Fibroblast of lung (primary cell): ENCODE measurements at regions not wholly inside any gene's neighbourhood (a gene's known extent, or its start where the extent isn't known, plus 50 kb on each side); places are given as distances from the start of the nearest gene placed in this dataset.

Source experiments
- DNase-seq, 2 donors: peaks; one replicate each; pipeline versions ENCODE4 v3.0.0 to v3.0.0-alpha.2; 2010; ENCODE audit warnings: low read depth in 2 of 2
- H2AFZ ChIP-seq: 2 replicates; pipeline ENCODE4 v1.5.1; 2012; ENCODE audit warnings: low read length, control low read depth, inconsistent platforms
- H3K27ac ChIP-seq: 2 replicates; pipeline ENCODE4 v1.5.1; 2011; ENCODE audit warnings: low read length, control low read depth; ENCODE audit not compliant: insufficient read depth
- H3K27me3 ChIP-seq: 2 replicates; pipeline ENCODE4 v1.5.1; 2011; ENCODE audit warnings: mild to moderate bottlenecking, low read length; ENCODE audit not compliant: control insufficient read depth, insufficient read depth
- H3K36me3 ChIP-seq: 2 replicates; pipeline ENCODE4 v1.5.1; 2011; ENCODE audit warnings: low read length; ENCODE audit not compliant: control insufficient read depth, insufficient read depth
- H3K4me1 ChIP-seq: 2 replicates; pipeline ENCODE4 v1.5.1; 2011; ENCODE audit warnings: low read length; ENCODE audit not compliant: control insufficient read depth, insufficient read depth; ENCODE audit errors: extremely low read depth
- H3K4me2 ChIP-seq: 2 replicates; pipeline ENCODE4 v1.5.1; 2011; ENCODE audit warnings: low read length, control low read depth; ENCODE audit not compliant: insufficient read depth; ENCODE audit errors: extremely low read depth
- H3K4me3 ChIP-seq, 4 experiments: fragments of 200-600 bp in 1 of 4; sonication (generic) in 1 of 4; replicated peaks in 1 of 4; 2 replicates each; pipeline ENCODE4 v1.5.1; 2011 to 2016; ENCODE audit warnings: low read length in 4 of 4, low read depth in 3 of 4, mild to moderate bottlenecking in 3 of 4, control low read depth in 2 of 4, inconsistent platforms in 1 of 4, mixed read lengths in 1 of 4; ENCODE audit not compliant: insufficient read depth in 1 of 4; ENCODE audit errors: control extremely low read depth in 1 of 4
- H3K79me2 ChIP-seq: 2 replicates; pipeline ENCODE4 v1.5.1; 2012; ENCODE audit warnings: mild to moderate bottlenecking, low read length, inconsistent platforms; ENCODE audit not compliant: control insufficient read depth, insufficient read depth
- H3K9ac ChIP-seq: 2 replicates; pipeline ENCODE4 v1.5.1; 2011; ENCODE audit warnings: mild to moderate bottlenecking, low read length, control low read depth; ENCODE audit not compliant: insufficient read depth
- H3K9me3 ChIP-seq: 2 replicates; pipeline ENCODE4 v1.5.1; 2012; ENCODE audit warnings: low read depth, low read length; ENCODE audit not compliant: control insufficient read depth, insufficient read depth
- H4K20me1 ChIP-seq: 2 replicates; pipeline ENCODE4 v1.5.1; 2011; ENCODE audit warnings: low read length; ENCODE audit not compliant: control insufficient read depth, insufficient read depth; ENCODE audit errors: extremely low read depth
- EZH2 ChIP-seq: IDR thresholded peaks from 2 replicates; pipeline ENCODE4 v1.5.1; 2012; ENCODE audit warnings: low read length, control low read depth, mild to moderate bottlenecking; ENCODE audit errors: missing control alignments
- TF ChIP-seq, protein P1 (sequence below), 2 donors: IDR thresholded peaks in 1 of 2; conservative IDR thresholded peaks in 1 of 2; 1 replicate in 1 of 2; 2 replicates in 1 of 2; pipeline ENCODE4 v1.5.1; 2011 to 2012; ENCODE audit warnings: low read length in 2 of 2, control low read depth in 1 of 2, inconsistent platforms in 1 of 2, low read depth in 1 of 2, mild to moderate bottlenecking in 1 of 2

DNA sequence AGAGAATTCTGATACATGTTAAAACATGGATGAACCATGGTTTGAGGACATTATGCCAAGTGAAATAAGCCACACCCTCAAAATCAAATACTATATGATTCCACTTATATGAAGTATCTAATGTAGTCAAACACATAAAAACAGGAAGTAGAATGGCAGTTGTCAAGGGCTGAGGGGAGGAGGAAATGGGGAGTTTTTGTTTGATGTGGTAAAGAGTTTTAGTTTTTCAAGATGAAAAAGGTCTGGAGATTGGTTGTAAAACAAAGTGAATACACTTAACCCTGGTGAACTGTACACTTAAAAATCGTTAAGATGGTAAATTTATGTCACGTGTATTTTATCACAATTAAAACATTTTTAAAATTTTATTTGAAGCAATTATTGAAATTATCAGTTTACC is 127.4 kb upstream of the GRIK2 start:
- Histone ChIP-seq H3K79me2 (no peaks in the 10 kb centered on the region), H3K9ac (no peak overlapping the region), H3K27ac (no peak overlapping the region), H3K36me3 (no peaks in the 10 kb centered on the region), H3K27me3 (no peaks in the 10 kb centered on the region), H4K20me1 (no peaks in the 10 kb centered on the region), H2AFZ (no peak overlapping the region), H3K4me2 (no peak overlapping the region), H3K4me1 (no peaks in the 10 kb centered on the region), H3K4me3 (no peak overlapping the region), H3K9me3 (no peaks in the 10 kb centered on the region)
- DNase-seq: no peak
- TF ChIP-seq, protein P1, sequence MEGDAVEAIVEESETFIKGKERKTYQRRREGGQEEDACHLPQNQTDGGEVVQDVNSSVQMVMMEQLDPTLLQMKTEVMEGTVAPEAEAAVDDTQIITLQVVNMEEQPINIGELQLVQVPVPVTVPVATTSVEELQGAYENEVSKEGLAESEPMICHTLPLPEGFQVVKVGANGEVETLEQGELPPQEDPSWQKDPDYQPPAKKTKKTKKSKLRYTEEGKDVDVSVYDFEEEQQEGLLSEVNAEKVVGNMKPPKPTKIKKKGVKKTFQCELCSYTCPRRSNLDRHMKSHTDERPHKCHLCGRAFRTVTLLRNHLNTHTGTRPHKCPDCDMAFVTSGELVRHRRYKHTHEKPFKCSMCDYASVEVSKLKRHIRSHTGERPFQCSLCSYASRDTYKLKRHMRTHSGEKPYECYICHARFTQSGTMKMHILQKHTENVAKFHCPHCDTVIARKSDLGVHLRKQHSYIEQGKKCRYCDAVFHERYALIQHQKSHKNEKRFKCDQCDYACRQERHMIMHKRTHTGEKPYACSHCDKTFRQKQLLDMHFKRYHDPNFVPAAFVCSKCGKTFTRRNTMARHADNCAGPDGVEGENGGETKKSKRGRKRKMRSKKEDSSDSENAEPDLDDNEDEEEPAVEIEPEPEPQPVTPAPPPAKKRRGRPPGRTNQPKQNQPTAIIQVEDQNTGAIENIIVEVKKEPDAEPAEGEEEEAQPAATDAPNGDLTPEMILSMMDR (conservative IDR thresholded peaks at IDR 0.05 in 1 of 2, IDR thresholded peaks at IDR 0.05 in 1 of 2; ENCODE audit: low read depth in 1 of 2, low read length in 2 of 2): no peak
- no peak for TF ChIP-seq EZH2

DNA sequence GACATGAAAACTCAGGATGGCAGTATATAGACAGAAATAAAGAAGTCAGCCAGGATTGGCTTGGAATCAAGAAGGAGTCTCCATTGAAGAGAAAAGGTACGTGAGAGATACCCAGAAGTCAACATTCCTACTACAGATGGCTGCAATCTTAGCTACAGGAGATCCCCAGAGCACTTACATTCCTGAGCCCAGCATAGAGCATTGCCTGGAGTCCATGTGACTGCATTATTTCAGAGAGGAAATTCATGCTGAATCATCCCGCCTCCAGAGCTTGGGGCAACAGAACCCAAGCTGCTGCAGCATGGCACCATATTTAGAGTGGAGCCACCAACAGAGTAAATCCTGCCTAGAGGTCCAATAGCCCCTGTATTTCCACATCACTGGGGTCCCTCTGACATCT is 125.0 kb upstream of the GRIK2 start:
- Histone ChIP-seq H3K4me3 (no peak overlapping the region), H3K27me3 (no peaks in the 10 kb centered on the region), H3K79me2 (no peaks in the 10 kb centered on the region), H3K4me1 (no peaks in the 10 kb centered on the region), H3K36me3 (no peaks in the 10 kb centered on the region), H3K9me3 (no peaks in the 10 kb centered on the region), H3K4me2 (no peak overlapping the region), H3K27ac (no peak overlapping the region), H4K20me1 (no peaks in the 10 kb centered on the region), H3K9ac (no peak overlapping the region), H2AFZ (no peak overlapping the region)
- no peak for TF ChIP-seq EZH2
- TF ChIP-seq, protein P1 (conservative IDR thresholded peaks at IDR 0.05 in 1 of 2, IDR thresholded peaks at IDR 0.05 in 1 of 2; ENCODE audit: low read depth in 1 of 2, low read length in 2 of 2): no peak
- DNase-seq: no peak

DNA sequence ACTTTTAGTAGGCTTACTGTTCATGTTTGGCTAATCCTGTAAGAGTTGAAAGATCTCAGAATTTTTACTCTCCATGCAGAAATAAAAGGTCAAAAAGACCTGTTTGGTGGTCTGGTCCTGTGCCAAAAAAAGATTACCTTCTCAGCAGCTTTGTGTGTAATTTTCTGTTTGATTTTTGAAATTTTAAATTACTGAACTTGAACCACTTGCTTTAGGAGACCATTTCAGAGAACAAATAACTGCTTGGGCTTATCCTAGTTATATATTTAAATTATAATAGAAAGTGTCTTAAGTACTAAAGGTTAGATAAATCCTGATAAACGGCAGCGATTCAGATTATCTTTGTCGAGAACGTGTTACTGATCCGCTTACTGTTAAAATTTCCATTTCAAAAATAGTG is 118.3 kb upstream of the GRIK2 start:
- Histone ChIP-seq H3K9ac (no peak overlapping the region), H3K27ac (no peak overlapping the region), H3K9me3 (no peaks in the 10 kb centered on the region), H3K4me1 (no peaks in the 10 kb centered on the region), H3K27me3 (no peaks in the 10 kb centered on the region), H3K4me2 (no peak overlapping the region), H4K20me1 (no peaks in the 10 kb centered on the region), H3K79me2 (no peaks in the 10 kb centered on the region), H3K36me3 (no peaks in the 10 kb centered on the region), H2AFZ (no peak overlapping the region), H3K4me3 (no peak overlapping the region)
- TF ChIP-seq, protein P1 (conservative IDR thresholded peaks at IDR 0.05 in 1 of 2, IDR thresholded peaks at IDR 0.05 in 1 of 2; ENCODE audit: low read depth in 1 of 2, low read length in 2 of 2): no peak
- no peak for TF ChIP-seq EZH2
- no peak for DNase-seq
